ENCODE measurements at regions not wholly inside any gene's neighbourhood (a gene's known extent, or its start where the extent isn't known, plus 50 kb on each side); places are given as distances from the start of the nearest gene placed in this dataset.

- DNase-seq (ENCODE audit: low read depth), result no peak
Observed at GRCh38 chrX:9147726-9148125, 113.8 kb upstream of the FAM9B start.

DNA sequence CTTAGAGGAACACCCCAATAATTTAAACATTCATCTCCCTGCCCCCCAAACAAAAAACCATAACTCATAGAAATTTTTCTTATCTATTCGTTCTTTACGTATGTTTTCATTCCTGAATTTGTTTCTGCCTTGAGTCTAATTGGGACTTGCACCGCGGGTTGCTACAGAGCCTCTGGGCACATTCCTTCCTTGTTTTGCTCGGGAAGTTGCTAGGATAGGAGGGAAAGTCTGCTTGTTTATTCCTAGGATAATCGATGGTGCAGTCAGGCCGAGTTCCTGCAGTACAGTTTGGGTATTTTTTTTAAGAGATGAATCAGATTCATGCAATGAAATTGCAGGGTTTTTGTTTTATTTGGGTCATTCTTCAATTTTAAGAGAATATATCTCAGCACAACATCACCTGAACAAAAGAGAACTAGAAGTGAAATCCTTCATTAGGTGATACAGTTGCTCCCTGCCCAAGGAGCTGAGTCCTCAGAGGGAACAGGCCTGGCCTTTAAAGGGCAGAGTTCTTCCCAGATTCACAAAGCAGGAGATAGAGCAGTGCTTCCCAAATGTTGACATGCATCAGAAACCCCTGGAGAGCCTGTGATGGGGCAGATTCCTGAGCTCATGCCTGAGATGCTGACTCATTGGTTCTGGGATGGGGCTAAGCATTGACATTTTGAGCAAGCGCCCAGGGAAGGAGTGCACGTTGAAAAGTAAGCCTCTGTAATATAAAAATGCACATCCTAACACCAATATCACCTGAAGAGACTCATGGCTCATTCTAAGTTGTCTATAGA lies 114.9 kb upstream of the FAM9B start:
- peak; percentile 84 for DNase-seq (ENCODE audit: low read depth)

GRCh38 chrX:9149501-9150245 lies 115.7 kb upstream of the FAM9B start:
- peak; percentile 7 for DNase-seq (ENCODE audit: low read depth)

GRCh38 chrX:9151772-9152307 lies 117.9 kb upstream of the FAM9B start:
- no peak for DNase-seq (ENCODE audit: low read depth)

DNA sequence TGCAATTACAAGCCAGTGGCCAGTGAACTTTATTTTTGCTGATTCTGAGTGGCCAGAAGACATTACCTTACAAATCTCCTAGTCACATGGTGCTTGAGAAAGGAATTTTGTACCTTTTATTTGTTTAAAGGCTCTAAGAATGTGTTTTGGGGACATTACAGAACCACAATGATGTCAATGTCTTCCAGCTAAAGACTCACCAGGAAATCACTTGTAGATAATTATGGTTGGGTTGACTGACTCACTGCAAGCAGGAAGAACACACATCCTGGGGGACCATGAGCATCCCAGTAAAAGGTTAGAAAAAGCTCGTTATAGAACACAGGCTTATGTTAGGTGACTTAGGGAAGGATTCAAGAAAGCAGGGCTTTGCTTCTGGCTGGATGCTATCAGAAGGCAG lies 119.4 kb upstream of the FAM9B start:
- DNase-seq (ENCODE audit: low read depth), result peak; percentile 93

GRCh38 chrX:9158611-9159010 lies 124.7 kb upstream of the FAM9B start:
- no peak for DNase-seq (ENCODE audit: low read depth)

- DNase-seq (ENCODE audit: low read depth), result peak; percentile 62
Observed at GRCh38 chrX:9160698-9161329, 126.9 kb upstream of the FAM9B start.

DNA sequence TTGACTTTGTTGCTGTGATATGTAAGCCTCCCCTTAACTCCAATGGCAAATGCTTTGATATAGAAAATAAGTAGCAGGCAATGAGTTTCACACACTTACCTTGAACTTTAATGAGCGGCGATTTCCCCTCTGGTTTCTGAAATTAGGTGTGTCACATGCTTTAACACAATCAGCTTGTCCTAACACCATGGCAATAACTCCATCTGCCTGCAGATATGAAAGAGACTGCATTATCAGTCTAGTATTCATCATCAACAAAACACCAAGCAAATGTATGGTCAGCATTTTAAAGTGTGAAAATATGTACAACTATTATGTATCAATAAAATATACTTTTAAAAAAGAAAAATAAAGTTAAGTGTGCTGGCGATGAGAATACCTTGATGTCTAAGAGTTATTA lies 128.8 kb upstream of the FAM9B start:
- no peak for DNase-seq (ENCODE audit: low read depth)

GRCh38 chrX:9163214-9163709 lies 129.3 kb upstream of the FAM9B start:
- peak; percentile 75 for DNase-seq (ENCODE audit: low read depth)

GRCh38 chrX:9164086-9164485 lies 130.2 kb upstream of the FAM9B start:
- DNase-seq (ENCODE audit: low read depth), result peak; percentile 26

DNA sequence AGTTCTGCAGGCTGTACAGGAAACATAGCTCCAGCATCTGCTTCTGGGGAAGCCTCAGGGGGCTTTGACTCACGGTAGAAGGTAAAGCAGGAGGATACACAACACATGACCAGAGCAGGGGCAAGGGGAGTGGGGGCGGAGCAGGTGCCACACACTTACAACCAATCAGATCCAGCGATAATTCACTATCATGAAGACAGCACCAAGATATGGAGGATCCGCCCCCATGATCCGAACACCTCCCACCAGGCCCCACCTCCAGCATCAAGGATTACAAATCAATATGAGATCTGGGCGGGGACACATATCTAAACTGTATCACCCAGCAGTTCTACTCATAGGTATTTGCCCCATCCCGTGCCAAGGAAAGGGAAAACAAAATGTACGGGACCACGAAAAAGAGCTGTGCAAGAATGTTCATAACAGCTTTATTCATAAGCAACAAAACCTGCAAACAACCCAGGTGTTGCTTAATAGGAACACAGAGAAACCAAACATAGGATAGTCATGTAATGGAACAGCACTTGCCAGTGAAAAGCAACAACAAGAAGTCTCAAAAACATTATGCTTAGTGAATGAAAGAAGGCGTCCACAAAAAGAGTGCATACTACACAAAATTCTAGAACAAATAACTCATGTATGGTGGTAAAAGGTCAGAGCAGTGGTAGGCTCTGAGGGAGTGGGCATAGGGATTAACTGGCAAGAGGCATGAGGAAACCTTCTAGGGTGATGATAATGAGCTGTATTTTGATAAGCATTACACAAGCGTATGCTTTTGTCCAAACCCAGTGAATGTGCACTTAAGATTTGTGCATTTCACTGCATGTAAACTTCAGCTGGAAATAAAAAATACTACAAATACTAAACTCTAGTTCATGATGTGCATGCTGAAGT lies 130.9 kb upstream of the FAM9B start:
- DNase-seq (ENCODE audit: low read depth), result peak; percentile 17

DNA sequence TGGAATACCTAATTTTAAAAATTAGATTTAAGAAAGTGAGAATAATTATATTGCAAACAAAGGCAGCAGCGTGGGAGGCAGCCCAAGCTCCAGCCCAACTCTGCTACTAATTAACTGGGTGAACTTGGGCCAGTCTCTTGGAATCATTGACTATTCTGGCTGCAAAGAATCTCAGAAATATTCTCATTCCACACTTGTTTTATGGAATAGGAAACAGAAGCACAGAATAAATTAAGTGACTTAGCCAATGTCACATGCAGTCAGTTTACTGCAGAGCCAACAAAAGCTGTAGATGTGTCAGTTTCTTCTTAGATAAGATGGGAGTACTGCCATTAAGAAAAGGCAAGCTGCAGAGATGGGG lies 132.6 kb upstream of the FAM9B start:
- peak; percentile 14 for DNase-seq (ENCODE audit: low read depth)

DNA sequence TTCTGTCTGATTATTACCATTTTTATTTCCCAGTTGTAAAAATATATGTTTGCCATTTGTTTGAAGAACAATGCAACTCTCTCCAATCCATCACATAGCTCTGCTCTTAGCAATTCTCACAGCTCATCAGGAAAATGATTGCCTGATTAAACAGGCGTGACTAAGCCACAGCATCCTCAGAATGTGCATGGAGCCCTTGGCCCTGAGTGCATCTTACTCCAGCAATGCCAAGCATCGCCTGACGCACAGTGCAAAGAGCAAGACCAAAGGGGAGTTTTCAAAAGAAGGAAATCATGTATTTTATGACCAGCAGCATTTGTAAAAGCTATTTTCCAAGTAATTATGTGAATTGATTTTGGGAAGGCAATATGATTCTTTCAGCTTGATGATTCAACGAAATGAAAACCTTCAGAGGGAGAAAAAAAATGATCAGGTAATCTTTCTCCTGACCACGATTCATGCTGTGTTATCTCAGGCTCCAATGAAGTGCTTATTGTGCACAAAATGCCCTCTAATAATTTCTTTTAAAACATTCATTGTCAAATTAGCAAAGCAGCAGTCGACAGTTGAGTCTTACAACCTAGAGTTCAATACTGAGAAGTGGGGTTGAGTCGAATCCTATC lies 138.0 kb upstream of the FAM9B start:
- peak; percentile 70 for DNase-seq (ENCODE audit: low read depth)

DNA sequence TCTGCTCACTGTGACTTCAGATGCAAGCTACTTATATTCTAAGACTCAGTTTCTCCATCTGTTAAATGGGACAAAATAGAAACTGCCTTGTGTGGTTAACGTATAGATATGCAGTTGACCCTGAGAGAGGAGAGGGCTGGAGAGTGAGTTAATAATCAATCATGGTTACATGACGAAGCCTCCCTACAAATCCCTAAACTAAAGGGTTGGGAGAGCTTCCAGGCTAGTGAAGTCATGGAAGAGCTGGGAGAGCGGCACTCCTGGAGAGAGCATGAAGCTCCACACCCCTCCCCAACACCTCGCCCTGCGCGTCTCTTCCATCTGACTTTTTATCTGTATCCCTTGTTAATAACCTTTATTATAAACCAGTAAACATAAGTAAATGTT lies 138.5 kb upstream of the FAM9B start:
- DNase-seq (ENCODE audit: low read depth), result no peak

DNA sequence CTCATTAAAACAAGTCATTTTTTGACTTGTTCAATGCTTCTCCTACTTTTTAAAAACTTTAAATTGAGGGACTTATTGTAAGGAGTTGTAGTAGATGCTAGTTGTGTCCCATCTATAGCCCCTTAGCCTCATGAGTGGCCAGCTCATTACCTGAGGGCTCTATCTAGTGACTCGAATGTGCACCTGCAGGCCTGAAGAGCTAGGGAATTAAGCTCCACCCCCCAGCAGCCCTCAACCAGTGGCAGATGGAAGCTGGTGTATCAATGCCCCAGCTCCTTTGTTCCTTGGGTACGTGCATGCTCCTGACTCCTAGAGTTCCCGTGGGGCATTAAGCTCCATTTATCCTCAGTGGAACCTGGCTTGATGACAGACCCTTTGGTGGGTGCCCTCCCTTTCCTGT lies 146.7 kb upstream of the FAM9B start:
- no peak for DNase-seq (ENCODE audit: low read depth)

- peak; percentile 38 for DNase-seq (ENCODE audit: low read depth)
Observed at GRCh38 chrX:9182041-9182440, 148.1 kb upstream of the FAM9B start.

DNA sequence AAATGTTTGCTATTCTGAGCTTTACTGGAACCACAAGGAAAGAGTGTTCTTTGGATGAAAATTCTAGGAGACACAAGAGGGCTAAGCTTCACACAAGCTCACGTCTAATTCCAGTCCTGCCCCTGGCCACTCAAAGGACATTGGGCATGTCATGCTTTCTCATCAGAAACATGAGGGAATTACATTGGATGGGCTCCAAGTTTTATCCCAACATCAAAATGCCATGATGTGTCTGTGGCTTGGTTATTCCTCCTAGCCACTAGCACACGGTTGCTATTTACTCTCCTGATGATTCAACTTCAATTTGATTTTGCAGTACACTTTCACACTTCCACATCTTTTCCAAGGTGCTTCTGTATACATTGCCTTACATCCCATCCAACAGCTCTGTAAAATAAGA lies 149.6 kb upstream of the FAM9B start:
- DNase-seq (ENCODE audit: low read depth), result peak; percentile 70

DNA sequence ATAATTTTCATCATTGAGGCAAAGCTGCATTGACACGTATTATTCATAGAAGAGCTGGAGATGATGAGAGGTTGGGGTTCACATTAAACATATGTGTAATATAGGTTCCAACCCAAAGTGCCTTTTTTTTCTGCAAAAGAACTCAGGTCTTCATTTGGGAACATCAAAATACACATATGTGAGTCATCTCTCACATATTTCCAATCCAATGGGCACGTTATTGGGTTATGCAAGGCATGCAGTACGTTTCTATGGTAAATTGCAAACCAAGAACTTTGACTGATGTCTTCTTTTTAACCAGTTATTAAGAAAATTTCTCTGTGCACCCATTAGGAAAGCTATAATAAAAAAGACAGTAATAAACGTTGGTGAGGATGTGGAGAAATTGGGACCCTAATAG lies 150.3 kb upstream of the FAM9B start:
- DNase-seq (ENCODE audit: low read depth), result peak; percentile 54

DNA sequence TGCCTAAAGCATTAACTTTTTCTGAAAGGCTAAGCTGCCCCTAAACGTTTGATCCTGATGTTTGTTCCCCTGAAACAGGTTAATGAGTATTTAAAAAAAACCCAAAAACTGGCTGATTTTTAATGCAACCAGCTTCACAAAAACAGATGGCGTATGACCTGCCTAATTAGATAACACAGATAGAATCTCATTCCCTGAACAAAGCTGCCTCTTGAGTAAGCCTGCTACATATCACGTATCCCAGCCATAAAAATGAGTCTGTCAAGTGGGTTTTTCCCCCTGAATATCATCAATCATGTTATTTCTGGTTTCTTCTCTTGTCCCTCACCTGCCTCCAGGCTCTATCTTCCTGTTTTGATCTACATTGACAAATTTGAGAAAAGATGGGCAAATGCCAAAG lies 154.2 kb upstream of the FAM9B start:
- no peak for DNase-seq (ENCODE audit: low read depth)

- DNase-seq (ENCODE audit: low read depth), result no peak
Observed at GRCh38 chrX:9189286-9189685, 155.4 kb upstream of the FAM9B start.

DNA sequence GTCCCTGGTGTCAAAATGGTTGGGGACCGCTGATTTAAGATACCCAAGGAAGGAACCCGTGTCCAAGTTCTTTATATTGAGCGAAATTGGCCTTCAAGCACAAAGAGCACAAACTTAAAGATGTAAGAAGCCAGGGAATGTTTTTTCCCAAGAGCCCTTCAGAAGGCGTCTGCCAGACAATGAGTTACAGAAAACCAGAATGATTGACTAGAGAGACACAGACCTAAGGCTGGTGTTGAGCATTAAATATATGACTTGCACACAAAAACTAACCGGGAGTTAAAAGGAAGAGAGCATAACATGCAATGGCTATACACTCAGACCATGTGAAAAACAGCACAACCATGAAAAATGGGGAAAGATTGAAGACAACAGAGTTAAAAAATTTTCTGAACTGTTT lies 157.5 kb upstream of the FAM9B start:
- DNase-seq (ENCODE audit: low read depth), result no peak
